Body of pancreas (tissue), 4 donors: ENCODE measurements at regions not wholly inside any gene's neighbourhood (a gene's known extent, or its start where the extent isn't known, plus 50 kb on each side); places are given as distances from the start of the nearest gene placed in this dataset.

ENCODE experiments used
- ATAC-seq: fragments of 150-250 bp; one replicate; pipeline ENCODE4 v1.9.1; 2016
- DNase-seq, 4 donors: peaks; one replicate each; pipeline ENCODE4 v3.0.0-alpha.2; 2019
- H3K27ac ChIP-seq, 4 donors: fragments of 200-600 bp; sonication (generic); 1 replicate in 3 of 4; 2 replicates in 1 of 4; pipeline versions ENCODE4 v1.5.1 to v1.6.1; 2016 to 2019; ENCODE audit warnings: mild to moderate bottlenecking in 1 of 4, mixed read lengths in 1 of 4, moderate library complexity in 1 of 4
- H3K27me3 ChIP-seq, 2 donors: fragments of 200-600 bp; sonication (generic); one replicate each; pipeline ENCODE4 v1.6.0; 2016; ENCODE audit warnings: mild to moderate bottlenecking in 1 of 2
- H3K36me3 ChIP-seq, 2 donors: fragments of 200-600 bp; sonication (generic); replicated peaks in 1 of 2; 2 replicates each; pipeline ENCODE4 v1.5.1; 2016; ENCODE audit warnings: low read depth in 2 of 2; ENCODE audit not compliant: insufficient read depth in 1 of 2
- H3K4me1 ChIP-seq: fragments of 200-600 bp; sonication (generic); one replicate; pipeline ENCODE4 v1.6.0; 2016
- H3K4me3 ChIP-seq, 2 donors: fragments of 200-600 bp; sonication (generic); 1 replicate in 1 of 2; 2 replicates in 1 of 2; pipeline ENCODE4 v1.5.1; 2016 to 2019
- H3K9me3 ChIP-seq, 3 donors: fragments of 200-600 bp; sonication (generic); 1 replicate in 2 of 3; 2 replicates in 1 of 3; pipeline ENCODE4 v1.5.1; 2016
- CTCF ChIP-seq, 7 experiments: fragments of 450-650 bp in 4 of 7; fragments of 200-600 bp in 3 of 7; sonication (generic) in 3 of 7; IDR thresholded peaks; one replicate each; pipeline ENCODE4 v1.5.1; 2016 to 2019; ENCODE audit warnings: antibody characterized with exemption in 7 of 7
- POLR2A ChIP-seq, 3 donors: fragments of 450-650 bp; IDR thresholded peaks; one replicate each; pipeline ENCODE4 v1.6.1; 2016; ENCODE audit warnings: antibody characterized with exemption in 3 of 3, mild to moderate bottlenecking in 2 of 3
- WGBS, 2 donors: methylation state at CpG; one replicate each; pipeline ENCODE4 v1.1.5; 2017; 5-methylcytosine and 5-hydroxymethylcytosine counted together
- intact Hi-C: fragments of 100-400 bp; cut with DNase I; formaldehyde crosslinking; loops from one replicate; pipeline ENCODE4 v1.15.1; 2023

GRCh38 chr4:11704186-11704830 lies 275.6 kb upstream of the HS3ST1 start:
- Histone ChIP-seq H3K4me3 (no peak overlapping the region), H3K27ac (no peak overlapping the region), H3K4me1 (no peaks in the 10 kb centered on the region), H3K36me3 (no peaks in the 10 kb centered on the region), H3K27me3 (no peaks in the 10 kb centered on the region), H3K9me3 (no peaks in the 10 kb centered on the region)
- TF ChIP-seq POLR2A (IDR thresholded peaks at IDR 0.05) (no peak), CTCF (IDR thresholded peaks at IDR 0.05) (no peak)
- intact Hi-C loops: no loop called here
- DNase-seq (no peak), ATAC-seq (no peak)
- 35 to 42% methylated on average over 1 of the region's 1 CpG for WGBS, 2 donors

- no peaks in the 10 kb centered on the region for H3K27me3 ChIP-seq
- no peaks in the 10 kb centered on the region for H3K4me1 ChIP-seq
- 42 to 55% methylated on average over 3 of the region's 3 CpGs for WGBS, 2 donors
- no peak overlapping the region for H3K4me3 ChIP-seq
- H3K36me3 ChIP-seq: no peaks in the 10 kb centered on the region
- H3K9me3 ChIP-seq: no peaks in the 10 kb centered on the region
- intact Hi-C loops: no loop called here
- ATAC-seq: no peak
- no peak overlapping the region for H3K27ac ChIP-seq
- DNase-seq: no peak
- no peak for TF ChIP-seq CTCF (IDR thresholded peaks at IDR 0.05)
- TF ChIP-seq POLR2A (IDR thresholded peaks at IDR 0.05): no peak
Measured at GRCh38 chr4:11702886-11703557, 274.3 kb upstream of the HS3ST1 start.

DNA sequence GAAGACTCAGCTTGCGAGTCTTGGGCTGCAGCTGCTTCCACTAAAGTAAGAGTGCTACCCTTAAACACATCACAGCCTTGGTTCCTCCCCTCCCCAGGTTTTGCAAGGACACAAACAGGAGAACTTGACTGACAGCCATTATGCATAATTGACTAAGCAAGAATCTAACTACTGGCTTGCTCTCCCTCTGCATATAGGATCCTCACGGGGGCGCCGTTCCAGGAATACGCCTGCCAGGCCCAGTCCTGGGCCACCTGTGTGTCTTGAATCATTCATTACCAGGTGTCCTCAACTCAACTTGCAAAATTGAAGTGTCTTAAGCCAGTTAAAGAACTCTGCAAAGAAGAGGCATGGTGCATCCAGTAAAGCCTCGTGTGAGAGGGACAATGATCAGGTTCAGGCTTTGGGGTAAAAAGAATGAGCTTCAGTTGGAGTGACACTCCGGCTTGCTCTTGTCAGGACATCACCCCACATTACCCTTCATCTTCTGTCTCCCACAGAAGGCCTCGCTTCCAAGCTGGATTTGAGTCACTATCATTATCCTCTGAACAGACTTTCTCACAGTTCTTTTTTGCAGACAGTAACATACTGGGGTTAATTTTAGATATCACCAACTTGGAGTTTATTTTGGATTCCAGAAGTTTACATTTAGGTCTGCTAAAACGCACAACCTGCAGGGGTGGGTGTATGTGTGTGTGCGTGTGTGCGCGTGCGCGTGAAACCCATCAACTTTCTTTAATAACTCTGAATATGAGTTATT lies 273.5 kb upstream of the HS3ST1 start:
- H3K36me3 ChIP-seq: no peaks in the 10 kb centered on the region
- TF ChIP-seq CTCF (IDR thresholded peaks at IDR 0.05): no peak
- TF ChIP-seq POLR2A (IDR thresholded peaks at IDR 0.05): no peak
- intact Hi-C loops: no loop called here
- no peak overlapping the region for H3K4me3 ChIP-seq
- DNase-seq (no peak), ATAC-seq (no peak)
- H3K27ac ChIP-seq: no peak overlapping the region
- no peaks in the 10 kb centered on the region for H3K4me1 ChIP-seq
- H3K9me3 ChIP-seq: no peaks in the 10 kb centered on the region
- 74 to 75% methylated on average over 14 of the region's 14 CpGs for WGBS, 2 donors
- no peaks in the 10 kb centered on the region for H3K27me3 ChIP-seq

- intact Hi-C loops: no loop called here
- no peaks in the 10 kb centered on the region for H3K36me3 ChIP-seq
- H3K4me3 ChIP-seq: no peak overlapping the region
- ATAC-seq (no peak), DNase-seq (no peak)
- WGBS, 2 donors: 84 to 90% methylated on average over 3 of the region's 3 CpGs
- no peaks in the 10 kb centered on the region for H3K4me1 ChIP-seq
- no peaks in the 10 kb centered on the region for H3K9me3 ChIP-seq
- H3K27me3 ChIP-seq: no peaks in the 10 kb centered on the region
- H3K27ac ChIP-seq: no peak overlapping the region
- TF ChIP-seq CTCF (IDR thresholded peaks at IDR 0.05) (no peak), POLR2A (IDR thresholded peaks at IDR 0.05) (no peak)
Measured at GRCh38 chr4:11700751-11701226, 272.1 kb upstream of the HS3ST1 start.
